ENCODE measurements at regions not wholly inside any gene's neighbourhood (a gene's known extent, or its start where the extent isn't known, plus 50 kb on each side); places are given as distances from the start of the nearest gene placed in this dataset.

DNA sequence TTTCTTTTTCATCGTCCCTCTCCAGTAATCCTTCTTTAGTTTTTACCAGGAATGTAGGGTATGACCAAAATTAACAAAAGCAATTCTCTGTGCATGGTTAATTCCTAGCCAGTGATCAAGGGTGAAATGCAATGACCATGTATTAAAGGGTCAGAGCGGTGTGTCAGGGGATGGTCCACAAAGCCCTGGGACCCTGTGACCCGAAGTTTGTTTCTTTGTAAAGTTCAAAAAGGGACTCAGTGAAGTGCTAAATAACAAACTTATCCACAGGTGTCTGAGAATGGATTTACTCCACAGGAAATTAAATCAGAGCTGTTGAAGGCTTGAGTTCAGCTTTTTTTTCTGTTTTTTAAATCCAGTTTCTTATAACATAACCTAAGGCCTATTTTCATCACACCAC, 375.7 kb downstream of the GJA1 start:
- 37% methylated on average over 3 of the region's 3 CpGs for WGBS (ENCODE audit: insufficient coverage, insufficient replicate concordance, low lambda C conversion rate, missing lambda C conversion rate)
- H3K36me3 ChIP-seq (ENCODE audit: control insufficient read depth in 2 of 2, insufficient read depth in 2 of 2, low read length in 1 of 2) = no peaks in the 10 kb centered on the region
- no peaks in the 10 kb centered on the region for H4K20me1 ChIP-seq (ENCODE audit: control insufficient read depth, insufficient read depth)
- intact Hi-C loops (cut with micrococcal nuclease; ENCODE audit: unreplicated experiment) = no loop called here
- no peaks in the 10 kb centered on the region for H3K9me3 ChIP-seq (replicated peaks; ENCODE audit: control insufficient read depth, insufficient read depth, low read length)
- no peak for FAIRE-seq
- no peak overlapping the region for H3K4me2 ChIP-seq (ENCODE audit: control insufficient read depth, insufficient read depth)
- no peak for ATAC-seq
- ChIA-PET POLR2A (no interaction called here), RAD21 (ENCODE audit: unreplicated experiment) (no interaction called here), CTCF (interaction anchor here (0.7 kb wide), 1 partner anchor 31 kb away, joined by 3 read pairs; no protein-coding TSS in a partner anchor), SMC1A (ENCODE audit: uncharacterized antibody, unreplicated experiment) (no interaction called here)
- H3K79me2 ChIP-seq (ENCODE audit: control insufficient read depth, insufficient read depth, low read length) = no peaks in the 10 kb centered on the region
- TF ChIP-seq ZBTB11 (CRISPR knock-in tag; IDR thresholded peaks at IDR 0.05) (no peak), TCF12 (IDR thresholded peaks at IDR 0.05; ENCODE audit: low read depth, low read length) (no peak), FOXK2 (IDR thresholded peaks at IDR 0.05) (no peak), CHD1 (IDR thresholded peaks at IDR 0.05; ENCODE audit: low read depth, low read length) (no peak), IRF3 (IDR thresholded peaks at IDR 0.05) (no peak), CREB1 (IDR thresholded peaks at IDR 0.05; ENCODE audit: low read depth) (no peak), EP300 (IDR thresholded peaks at IDR 0.05; ENCODE audit: borderline replicate concordance in 1 of 2, control insufficient read depth in 1 of 2, low read depth in 2 of 2, low read length in 2 of 2) (no peak), BCL11A (IDR thresholded peaks at IDR 0.05; ENCODE audit: low read depth, low read length) (no peak), NKRF (conservative IDR thresholded peaks at IDR 0.05) (no peak), RBBP5 (conservative IDR thresholded peaks at IDR 0.05) (no peak), ZNF622 (IDR thresholded peaks at IDR 0.05) (no peak)
- TF ChIP-seq, protein P1, sequence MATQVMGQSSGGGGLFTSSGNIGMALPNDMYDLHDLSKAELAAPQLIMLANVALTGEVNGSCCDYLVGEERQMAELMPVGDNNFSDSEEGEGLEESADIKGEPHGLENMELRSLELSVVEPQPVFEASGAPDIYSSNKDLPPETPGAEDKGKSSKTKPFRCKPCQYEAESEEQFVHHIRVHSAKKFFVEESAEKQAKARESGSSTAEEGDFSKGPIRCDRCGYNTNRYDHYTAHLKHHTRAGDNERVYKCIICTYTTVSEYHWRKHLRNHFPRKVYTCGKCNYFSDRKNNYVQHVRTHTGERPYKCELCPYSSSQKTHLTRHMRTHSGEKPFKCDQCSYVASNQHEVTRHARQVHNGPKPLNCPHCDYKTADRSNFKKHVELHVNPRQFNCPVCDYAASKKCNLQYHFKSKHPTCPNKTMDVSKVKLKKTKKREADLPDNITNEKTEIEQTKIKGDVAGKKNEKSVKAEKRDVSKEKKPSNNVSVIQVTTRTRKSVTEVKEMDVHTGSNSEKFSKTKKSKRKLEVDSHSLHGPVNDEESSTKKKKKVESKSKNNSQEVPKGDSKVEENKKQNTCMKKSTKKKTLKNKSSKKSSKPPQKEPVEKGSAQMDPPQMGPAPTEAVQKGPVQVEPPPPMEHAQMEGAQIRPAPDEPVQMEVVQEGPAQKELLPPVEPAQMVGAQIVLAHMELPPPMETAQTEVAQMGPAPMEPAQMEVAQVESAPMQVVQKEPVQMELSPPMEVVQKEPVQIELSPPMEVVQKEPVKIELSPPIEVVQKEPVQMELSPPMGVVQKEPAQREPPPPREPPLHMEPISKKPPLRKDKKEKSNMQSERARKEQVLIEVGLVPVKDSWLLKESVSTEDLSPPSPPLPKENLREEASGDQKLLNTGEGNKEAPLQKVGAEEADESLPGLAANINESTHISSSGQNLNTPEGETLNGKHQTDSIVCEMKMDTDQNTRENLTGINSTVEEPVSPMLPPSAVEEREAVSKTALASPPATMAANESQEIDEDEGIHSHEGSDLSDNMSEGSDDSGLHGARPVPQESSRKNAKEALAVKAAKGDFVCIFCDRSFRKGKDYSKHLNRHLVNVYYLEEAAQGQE (IDR thresholded peaks at IDR 0.05; ENCODE audit: low read depth, low read length) = no peak
- TF ChIP-seq, protein P2, sequence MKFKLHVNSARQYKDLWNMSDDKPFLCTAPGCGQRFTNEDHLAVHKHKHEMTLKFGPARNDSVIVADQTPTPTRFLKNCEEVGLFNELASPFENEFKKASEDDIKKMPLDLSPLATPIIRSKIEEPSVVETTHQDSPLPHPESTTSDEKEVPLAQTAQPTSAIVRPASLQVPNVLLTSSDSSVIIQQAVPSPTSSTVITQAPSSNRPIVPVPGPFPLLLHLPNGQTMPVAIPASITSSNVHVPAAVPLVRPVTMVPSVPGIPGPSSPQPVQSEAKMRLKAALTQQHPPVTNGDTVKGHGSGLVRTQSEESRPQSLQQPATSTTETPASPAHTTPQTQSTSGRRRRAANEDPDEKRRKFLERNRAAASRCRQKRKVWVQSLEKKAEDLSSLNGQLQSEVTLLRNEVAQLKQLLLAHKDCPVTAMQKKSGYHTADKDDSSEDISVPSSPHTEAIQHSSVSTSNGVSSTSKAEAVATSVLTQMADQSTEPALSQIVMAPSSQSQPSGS (IDR thresholded peaks at IDR 0.05; ENCODE audit: low read length) = no peak
- no peaks in the 10 kb centered on the region for H3K27me3 ChIP-seq (replicated peaks in 1 of 2; ENCODE audit: control insufficient read depth in 2 of 2, insufficient read depth in 2 of 2, low read length in 1 of 2)
- H3K27ac ChIP-seq (ENCODE audit: control insufficient read depth, insufficient read depth) = no peak overlapping the region
- H3K4me3 ChIP-seq = no peak overlapping the region
- no peaks in the 10 kb centered on the region for H3K4me1 ChIP-seq (ENCODE audit: control insufficient read depth, insufficient read depth, low read length)
- BruUV-seq (replicated peaks) = no TSS peak
- no peak for DNase-seq (ENCODE audit: low read depth, low spot score)
- in situ Hi-C loops (cut with MboI) = no loop called here
- H2AFZ ChIP-seq (ENCODE audit: control insufficient read depth, low read depth, low read length) = no peak overlapping the region
- H3K9ac ChIP-seq (ENCODE audit: control insufficient read depth, insufficient read depth, low read length) = no peak overlapping the region

Data from GM12878 (cell line).